ENCODE measurements at regions not wholly inside any gene's neighbourhood (a gene's known extent, or its start where the extent isn't known, plus 50 kb on each side); places are given as distances from the start of the nearest gene placed in this dataset.

- Histone ChIP-seq H3K9me1 (ENCODE audit: insufficient read depth, low read length) (no peaks in the 10 kb centered on the region), H2AK9ac (replicated peaks; ENCODE audit: low read depth, low read length, poor library complexity) (no peak overlapping the region), H3K27me3 (ENCODE audit: control insufficient read depth, insufficient read depth, low read length) (no peaks in the 10 kb centered on the region), H3K4me1 (ENCODE audit: control insufficient read depth, insufficient read depth, low read length) (no peaks in the 10 kb centered on the region), H3K36me3 (ENCODE audit: control insufficient read depth, insufficient read depth, low read length) (no peaks in the 10 kb centered on the region), H4K8ac (ENCODE audit: low read depth in 2 of 2, low read length in 2 of 2) (no peak overlapping the region), H3K4ac (ENCODE audit: low read depth, low read length) (no peak overlapping the region), H3K9me3 (ENCODE audit: control insufficient read depth, insufficient read depth, low read length) (no peaks in the 10 kb centered on the region), H2BK20ac (ENCODE audit: low read depth, low read length) (no peak overlapping the region), H2BK5ac (ENCODE audit: low read depth, low read length, poor library complexity, severe bottlenecking) (no peak overlapping the region), H3K56ac (ENCODE audit: extremely low read depth, insufficient read depth, low read length) (no peak overlapping the region), H3K14ac (replicated peaks; ENCODE audit: low read depth, low read length) (no peak overlapping the region), H2BK15ac (ENCODE audit: low read depth, low read length) (no peak overlapping the region), H3K23ac (ENCODE audit: low read depth, low read length) (no peak overlapping the region), H3K9ac (ENCODE audit: low read depth, low read length) (no peak overlapping the region), H3K79me1 (ENCODE audit: low read depth in 1 of 2, low read length in 2 of 2) (no peaks in the 10 kb centered on the region), H2BK120ac (ENCODE audit: low read depth, low read length) (no peak overlapping the region), H3K18ac (ENCODE audit: low read depth, low read length) (no peak overlapping the region), H2AK5ac (ENCODE audit: low read depth, low read length) (no peak overlapping the region), H4K91ac (ENCODE audit: insufficient read depth, low read depth, low read length) (no peak overlapping the region), H4K5ac (ENCODE audit: low read depth, low read length) (no peak overlapping the region), H2AFZ (replicated peaks; ENCODE audit: low read length, poor library complexity) (no peak overlapping the region), H3K4me3 (ENCODE audit: insufficient read depth, low read depth, low read length) (no peak overlapping the region), H3K27ac (ENCODE audit: insufficient read depth, low read length) (no peak overlapping the region), H4K20me1 (ENCODE audit: insufficient read depth, low read length) (no peaks in the 10 kb centered on the region), H3K4me2 (ENCODE audit: low read depth, low read length) (no peak overlapping the region)
- in situ Hi-C loops (cut with MboI; ENCODE audit: low sequenced_read_pairs) (no loop called here), intact Hi-C loops (cut with micrococcal nuclease) (no loop called here), dilution Hi-C loops (cut with HindIII; ENCODE audit: low sequenced_read_pairs, unreplicated experiment) (no loop called here)
- TF ChIP-seq MAFK (IDR thresholded peaks at IDR 0.05; ENCODE audit: low read depth, low read length): no peak
- TF ChIP-seq, protein P1, sequence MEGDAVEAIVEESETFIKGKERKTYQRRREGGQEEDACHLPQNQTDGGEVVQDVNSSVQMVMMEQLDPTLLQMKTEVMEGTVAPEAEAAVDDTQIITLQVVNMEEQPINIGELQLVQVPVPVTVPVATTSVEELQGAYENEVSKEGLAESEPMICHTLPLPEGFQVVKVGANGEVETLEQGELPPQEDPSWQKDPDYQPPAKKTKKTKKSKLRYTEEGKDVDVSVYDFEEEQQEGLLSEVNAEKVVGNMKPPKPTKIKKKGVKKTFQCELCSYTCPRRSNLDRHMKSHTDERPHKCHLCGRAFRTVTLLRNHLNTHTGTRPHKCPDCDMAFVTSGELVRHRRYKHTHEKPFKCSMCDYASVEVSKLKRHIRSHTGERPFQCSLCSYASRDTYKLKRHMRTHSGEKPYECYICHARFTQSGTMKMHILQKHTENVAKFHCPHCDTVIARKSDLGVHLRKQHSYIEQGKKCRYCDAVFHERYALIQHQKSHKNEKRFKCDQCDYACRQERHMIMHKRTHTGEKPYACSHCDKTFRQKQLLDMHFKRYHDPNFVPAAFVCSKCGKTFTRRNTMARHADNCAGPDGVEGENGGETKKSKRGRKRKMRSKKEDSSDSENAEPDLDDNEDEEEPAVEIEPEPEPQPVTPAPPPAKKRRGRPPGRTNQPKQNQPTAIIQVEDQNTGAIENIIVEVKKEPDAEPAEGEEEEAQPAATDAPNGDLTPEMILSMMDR (conservative IDR thresholded peaks at IDR 0.05; ENCODE audit: low read depth, low read length): no peak
- TF ChIP-seq RAD21 (IDR thresholded peaks at IDR 0.05; ENCODE audit: low read length): no peak
- TF ChIP-seq MAZ (IDR thresholded peaks at IDR 0.05; ENCODE audit: borderline replicate concordance, low read depth, low read length): no peak
- no peak for TF ChIP-seq RFX5 (IDR thresholded peaks at IDR 0.05; ENCODE audit: low read depth, low read length)
- no peak for TF ChIP-seq SMC3 (IDR thresholded peaks at IDR 0.05; ENCODE audit: low read depth, low read length)
- no peak for TF ChIP-seq MXI1 (IDR thresholded peaks at IDR 0.05; ENCODE audit: borderline replicate concordance, low read depth, low read length)
- POLR2A ChIA-PET (ENCODE audit: unreplicated experiment): no interaction called here
- ATAC-seq (ENCODE audit: low read depth): no peak
- CTCF ChIA-PET: interaction anchor here (1.2 kb wide), 1 partner anchor 11 kb away, joined by 3 read pairs; no protein-coding TSS in a partner anchor
- no peak for DNase-seq
- WGBS, 2 experiments (ENCODE audit: extremely low coverage in 2 of 2, insufficient read length in 1 of 2): no CpG with 5 or more reads among the region's 3 CpGs
- BruUV-seq (replicated peaks): no TSS peak
Measured at GRCh38 chr2:180677200-180677599, 303.2 kb upstream of the UBE2E3 start.
